HCT116 (cell line): ENCODE measurements at regions not wholly inside any gene's neighbourhood (a gene's known extent, or its start where the extent isn't known, plus 50 kb on each side); places are given as distances from the start of the nearest gene placed in this dataset.

Source experiments
- ATAC-seq: fragments of 200-7000 bp; cut with Tn5 transposase; 2 replicates; pipeline ENCODE4 v1.9.1; 2020; ENCODE audit warnings: mild to moderate bottlenecking, moderate library complexity
- BruUV-seq: library from RNA; stranded (reverse); fragments of 400-500 nt; replicated peaks from 2 replicates; lab custom pipeline; 2021; lab: Mats Ljungman, UMichigan
- CTCF ChIA-PET: fragments of 300-600 bp; sonication (Branson Sonifier 250); formaldehyde crosslinking; loops from one replicate; lab custom pipeline; 2021; ENCODE audit warnings: antibody characterized with exemption; lab: Charles Lee
- POLR2A ChIA-PET: fragments of 300-600, 350-600 bp; sonication (Branson Sonifier 250); formaldehyde crosslinking; loops from one replicate; lab custom pipeline; 2021; ENCODE audit warnings: antibody characterized with exemption; lab: Charles Lee
- RAD21 ChIA-PET, 2 experiments: fragments of 300-600 bp; sonication (Branson Sonifier 250); formaldehyde crosslinking; loops; one replicate each; lab custom pipeline; 2023; ENCODE audit warnings: low total read pairs in 2 of 2; ENCODE audit not compliant: uncharacterized antibody in 2 of 2, unreplicated experiment in 2 of 2, low non-redundant PET in 1 of 2; lab: Charles Lee
- DNase-seq: peaks from one replicate; pipeline ENCODE4 v3.0.0-alpha.2; 2010; ENCODE audit warnings: low read depth, low spot score
- H2AFZ ChIP-seq: fragments of 200-600 bp; shearing (Covaris generic), sonication (generic); 2 replicates; pipeline ENCODE4 v1.6.1; 2017; ENCODE audit warnings: low read depth, mixed run types, mixed read lengths, antibody characterized with exemption, low read length; ENCODE audit not compliant: poor library complexity, severe bottlenecking
- H3K27ac ChIP-seq: 2 replicates; pipeline ENCODE4 v1.5.1; 2012; ENCODE audit warnings: low read depth, low read length
- H3K27me3 ChIP-seq: fragments of 200-600 bp; sonication (generic); 2 replicates; pipeline ENCODE4 v1.6.1; 2016; ENCODE audit warnings: mixed run types, low read length, mixed read lengths; ENCODE audit not compliant: insufficient read depth
- H3K36me3 ChIP-seq, 2 experiments: fragments of 200-500 bp in 1 of 2; fragments of 200-600 bp in 1 of 2; sonication (Bioruptor generic) in 1 of 2; sonication (generic) in 1 of 2; 2 replicates each; pipeline versions ENCODE4 v1.5.1 to v1.6.1; 2014 to 2016; ENCODE audit warnings: low read length in 2 of 2, inconsistent platforms in 1 of 2, mixed read lengths in 1 of 2, mixed run types in 1 of 2; ENCODE audit not compliant: insufficient read depth in 2 of 2, control insufficient read depth in 1 of 2
- H3K4me1 ChIP-seq, 2 experiments: fragments of 200-600 bp in 1 of 2; sonication (generic) in 1 of 2; 2 replicates each; pipeline versions ENCODE4 v1.5.1 to v1.6.1; 2012 to 2017; ENCODE audit warnings: low read length in 2 of 2, inconsistent platforms in 1 of 2, mild to moderate bottlenecking in 1 of 2, mixed read lengths in 1 of 2, mixed run types in 1 of 2, moderate library complexity in 1 of 2; ENCODE audit not compliant: insufficient read depth in 2 of 2, control insufficient read depth in 1 of 2
- H3K4me2 ChIP-seq: fragments of 200-600 bp; sonication (generic); 2 replicates; pipeline ENCODE4 v1.6.1; 2017; ENCODE audit warnings: mixed run types, low read length, mixed read lengths
- H3K4me3 ChIP-seq, 2 experiments: fragments of 200-600 bp in 1 of 2; sonication (generic) in 1 of 2; replicated peaks in 1 of 2; 2 replicates each; pipeline ENCODE4 v1.5.1; 2011 to 2016; ENCODE audit warnings: low read length in 2 of 2, control low read depth in 1 of 2, low read depth in 1 of 2, mild to moderate bottlenecking in 1 of 2, mixed read lengths in 1 of 2, mixed run types in 1 of 2
- H3K79me2 ChIP-seq: fragments of 200-600 bp; sonication (generic); 2 replicates; pipeline ENCODE4 v1.6.1; 2017; ENCODE audit warnings: mild to moderate bottlenecking, mixed run types, low read length, moderate library complexity, mixed read lengths; ENCODE audit not compliant: insufficient read depth
- H3K9ac ChIP-seq: fragments of 200-600 bp; sonication (generic); 2 replicates; pipeline ENCODE4 v1.6.1; 2016; ENCODE audit warnings: low read length, mixed read lengths
- H3K9me2 ChIP-seq: fragments of 200-600 bp; sonication (generic), shearing (Covaris generic); 2 replicates; pipeline ENCODE4 v1.6.1; 2017; ENCODE audit warnings: mixed run types, mild to moderate bottlenecking, moderate library complexity; ENCODE audit not compliant: insufficient read depth
- H3K9me3 ChIP-seq, 2 experiments: fragments of 200-500 bp in 1 of 2; fragments of 200-600 bp in 1 of 2; sonication (Bioruptor generic) in 1 of 2; sonication (generic) in 1 of 2; 2 replicates each; pipeline ENCODE4 v1.6.1; 2014 to 2017; ENCODE audit warnings: low read length in 2 of 2, mixed read lengths in 2 of 2, inconsistent platforms in 1 of 2, low read depth in 1 of 2, mild to moderate bottlenecking in 1 of 2, mixed run types in 1 of 2, moderate library complexity in 1 of 2; ENCODE audit not compliant: control insufficient read depth in 1 of 2, insufficient read depth in 1 of 2
- H4K20me1 ChIP-seq: fragments of 200-600 bp; sonication (generic), shearing (Covaris generic); 2 replicates; pipeline ENCODE4 v1.6.1; 2017; ENCODE audit warnings: mixed run types, mild to moderate bottlenecking, moderate library complexity; ENCODE audit not compliant: insufficient read depth
- CBX3 ChIP-seq: IDR thresholded peaks from 2 replicates; pipeline ENCODE4 v1.6.1; 2012; ENCODE audit warnings: low read depth
- CEBPB ChIP-seq: IDR thresholded peaks from 2 replicates; pipeline ENCODE4 v1.6.1; 2012; ENCODE audit warnings: low read depth
- CTCF ChIP-seq, 3 experiments: fragments of 200-600 bp in 1 of 3; sonication (generic) in 1 of 3; IDR thresholded peaks in 2 of 3; conservative IDR thresholded peaks in 1 of 3; 2 replicates each; pipeline ENCODE4 v1.5.1; 2012 to 2017; ENCODE audit warnings: low read depth in 2 of 3, low read length in 2 of 3, antibody characterized with exemption in 1 of 3, borderline replicate concordance in 1 of 3, control low read depth in 1 of 3, mild to moderate bottlenecking in 1 of 3, mixed read lengths in 1 of 3, mixed run types in 1 of 3, moderate library complexity in 1 of 3; ENCODE audit not compliant: insufficient read depth in 1 of 3
- EGR1 ChIP-seq: IDR thresholded peaks from 2 replicates; pipeline ENCODE4 v1.6.1; 2012; ENCODE audit warnings: low read depth
- EZH2 ChIP-seq: fragments of 200-600 bp; sonication (generic); IDR thresholded peaks from 2 replicates; pipeline ENCODE4 v1.6.1; 2017; ENCODE audit warnings: antibody characterized with exemption, mixed run types
- FOSL1 ChIP-seq: IDR thresholded peaks from 2 replicates; pipeline ENCODE4 v1.6.1; 2012; ENCODE audit warnings: low read depth
- JUND ChIP-seq: IDR thresholded peaks from 2 replicates; pipeline ENCODE4 v1.6.1; 2012
- POLR2A ChIP-seq: IDR thresholded peaks from 2 replicates; pipeline ENCODE4 v1.7.0; 2011; ENCODE audit warnings: borderline replicate concordance; ENCODE audit not compliant: insufficient read depth, insufficient read length; ENCODE audit errors: extremely low read depth
- RAD21 ChIP-seq: IDR thresholded peaks from 2 replicates; pipeline ENCODE4 v1.6.1; 2012; ENCODE audit warnings: low read depth, mild to moderate bottlenecking
- SP1 ChIP-seq: IDR thresholded peaks from 2 replicates; pipeline ENCODE4 v1.6.1; 2012; ENCODE audit warnings: low read depth
- SRF ChIP-seq: IDR thresholded peaks from 2 replicates; pipeline ENCODE4 v1.6.1; 2012; ENCODE audit warnings: low read depth
- YY1 ChIP-seq: IDR thresholded peaks from 2 replicates; pipeline ENCODE4 v1.6.1; 2011; ENCODE audit warnings: low read length, low read depth, moderate library complexity, mild to moderate bottlenecking; ENCODE audit not compliant: insufficient replicate concordance; ENCODE audit errors: extremely low read depth
- ZNF274 ChIP-seq: fragments of 200-500 bp; sonication (Bioruptor generic); IDR thresholded peaks from 2 replicates; pipeline ENCODE4 v1.6.1; 2014; ENCODE audit warnings: mild to moderate bottlenecking, low read depth, low read length, inconsistent platforms
- intact Hi-C: fragments of 100-400 bp; cut with micrococcal nuclease; formaldehyde crosslinking; loops from 2 replicates; pipeline ENCODE4 v1.10.0; 2022

- ChIA-PET RAD21 (no interaction called here), POLR2A (no interaction called here), CTCF (no interaction called here)
- DNase-seq (peak; percentile 60), ATAC-seq (peak; percentile 82)
- H3K36me3 ChIP-seq, result no peaks in the 10 kb centered on the region
- peak overlapping the region in 1 of 2 experiments; percentile 12; a peak in 1 of 4 replicates for H3K4me3 ChIP-seq
- H4K20me1 ChIP-seq, result no peaks in the 10 kb centered on the region
- H3K79me2 ChIP-seq, result no peaks in the 10 kb centered on the region
- TF ChIP-seq CBX3 (peak; percentile 58), EZH2 (no peak), JUND (peak; percentile 56), ZNF274 (no peak), FOSL1 (peak; percentile 34; the same call in 1 of the 2 replicates), POLR2A (no peak), EGR1 (no peak), YY1 (no peak), SP1 (peak; percentile 46; the same call in 1 of the 2 replicates)
- peak overlapping the region; percentile 58 for H3K4me2 ChIP-seq
- H3K9me3 ChIP-seq, result no peaks in the 10 kb centered on the region
- peak overlapping the region; percentile 75 for H2AFZ ChIP-seq
- BruUV-seq, result no TSS peak
- no peaks in the 10 kb centered on the region for H3K9me2 ChIP-seq
- no peak overlapping the region for H3K27ac ChIP-seq
- H3K4me1 ChIP-seq, result peaks cover 4 to 28% of the 10 kb centered on the region in 2 experiments; a peak in 3 of 4 replicates
- no peaks in the 10 kb centered on the region for H3K27me3 ChIP-seq
- no peak overlapping the region for H3K9ac ChIP-seq
- intact Hi-C loops, result no loop called here
Measured at GRCh38 chr6:105592329-105592728, 189.4 kb upstream of the PREP start.

GRCh38 chr6:105591053-105591452, 188.2 kb upstream of the PREP start:
- intact Hi-C loops, result no loop called here
- no peaks in the 10 kb centered on the region for H4K20me1 ChIP-seq
- H3K9me2 ChIP-seq, result no peaks in the 10 kb centered on the region
- H3K27ac ChIP-seq, result no peak overlapping the region
- no peak overlapping the region for H3K9ac ChIP-seq
- H3K9me3 ChIP-seq, result no peaks in the 10 kb centered on the region
- no peaks in the 10 kb centered on the region for H3K27me3 ChIP-seq
- H2AFZ ChIP-seq, result no peak overlapping the region
- RAD21 ChIA-PET, result interaction anchor here in 1 of 2 experiments (0.7 kb wide), 1 partner anchor 173 kb away, joined by 3 read pairs; no protein-coding TSS in a partner anchor
- POLR2A ChIA-PET, result no interaction called here
- no peak overlapping the region for H3K4me2 ChIP-seq
- H3K4me3 ChIP-seq, result no peak overlapping the region
- peaks cover 4 to 22% of the 10 kb centered on the region in 2 experiments; a peak in 3 of 4 replicates for H3K4me1 ChIP-seq
- CTCF ChIA-PET, result no interaction called here
- DNase-seq (no peak), ATAC-seq (no peak)
- no TSS peak for BruUV-seq
- no peaks in the 10 kb centered on the region for H3K79me2 ChIP-seq
- no peaks in the 10 kb centered on the region for H3K36me3 ChIP-seq
- TF ChIP-seq CTCF (IDR thresholded peaks at IDR 0.05 in 2 of 3, conservative IDR thresholded peaks at IDR 0.05 in 1 of 3; ENCODE audit: borderline replicate concordance in 1 of 3, insufficient read depth in 1 of 3, low read depth in 2 of 3, low read length in 2 of 3) (no peak), SP1 (no peak), EGR1 (no peak), CEBPB (no peak), CBX3 (no peak), JUND (no peak), SRF (no peak), RAD21 (no peak), FOSL1 (no peak), YY1 (no peak)
